COR-L47 (cell line): ENCODE measurements at regions not wholly inside any gene's neighbourhood (a gene's known extent, or its start where the extent isn't known, plus 50 kb on each side); places are given as distances from the start of the nearest gene placed in this dataset.
A peak's percentile ranks its signal among the peaks of the same experiment; 100 is the strongest.

ENCODE experiments used
- DNase-seq: peaks from one replicate; lab custom pipeline; 2025; lab: John Stamatoyannopoulos, UW

DNA sequence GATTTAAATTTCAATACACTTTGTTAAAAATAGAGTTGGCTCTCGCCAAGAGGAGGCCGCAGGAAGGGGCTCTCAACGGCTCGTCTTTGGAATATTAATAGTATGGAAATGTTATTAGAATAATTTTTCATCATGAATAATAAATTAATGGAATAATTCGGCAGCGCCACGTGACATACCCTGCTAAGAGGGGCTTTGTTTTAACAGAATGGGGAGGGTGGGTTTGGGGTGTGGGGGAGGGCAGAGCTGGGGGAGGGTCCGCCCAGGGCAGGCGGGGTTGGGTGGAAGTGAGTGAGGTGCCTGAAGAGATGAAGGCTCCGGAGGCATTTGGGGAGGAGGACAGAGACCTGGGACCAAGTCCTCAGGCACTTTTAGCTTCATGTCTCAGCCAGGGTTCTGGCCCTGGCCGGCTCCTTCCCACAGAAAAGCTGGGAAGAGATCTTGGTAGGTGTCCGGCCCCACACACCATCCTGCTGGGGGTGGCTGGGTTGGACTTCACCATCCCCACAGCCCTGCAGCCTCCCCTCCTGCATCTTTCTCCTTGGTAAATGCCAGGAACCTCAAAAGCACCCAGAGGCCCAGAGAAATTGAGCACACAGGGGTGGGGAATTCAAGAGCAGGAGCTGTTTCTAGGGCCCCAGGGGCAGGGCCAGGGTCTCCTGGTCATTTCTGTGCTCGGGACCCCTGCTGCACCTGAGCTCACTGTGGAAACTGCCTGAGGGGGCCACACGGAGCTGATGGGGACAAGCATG lies 93.6 kb upstream of the BHLHE23 start:
- DNase-seq, result no peak

DNA sequence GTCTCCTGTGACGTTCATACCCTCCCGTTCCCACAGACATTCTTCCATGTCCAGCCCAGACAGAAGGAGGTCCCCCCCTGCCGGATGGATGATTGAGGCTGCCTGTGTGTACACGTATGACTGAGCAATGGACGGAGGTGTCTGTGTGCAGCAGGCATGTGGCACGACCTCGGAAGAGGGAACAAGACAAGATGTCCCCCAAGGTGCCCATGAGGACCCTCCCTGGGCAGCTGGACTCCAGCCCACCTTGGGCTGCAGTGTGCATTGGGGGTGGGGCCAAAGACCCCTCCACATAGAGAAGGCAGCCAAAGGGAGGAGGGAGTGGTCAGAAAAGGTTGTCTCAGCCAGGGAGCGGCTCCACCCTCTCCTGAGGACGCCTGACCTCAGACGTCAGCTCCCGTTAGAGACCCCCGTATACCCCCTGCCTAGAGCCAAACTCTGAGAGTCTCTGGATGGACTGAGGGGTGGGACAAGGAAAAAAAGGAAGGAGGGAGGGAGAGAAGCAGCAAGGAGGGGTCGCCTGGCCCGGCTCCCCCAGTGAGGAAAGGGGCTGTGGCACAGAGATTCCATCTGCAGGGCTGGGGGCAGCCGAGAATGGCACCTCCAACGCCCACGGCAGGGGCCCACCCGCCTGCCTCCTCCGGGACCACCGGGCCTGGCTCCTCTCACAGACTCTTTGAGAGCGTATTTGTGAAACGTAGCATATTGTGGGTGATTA lies 92.9 kb upstream of the BHLHE23 start:
- no peak for DNase-seq

DNA sequence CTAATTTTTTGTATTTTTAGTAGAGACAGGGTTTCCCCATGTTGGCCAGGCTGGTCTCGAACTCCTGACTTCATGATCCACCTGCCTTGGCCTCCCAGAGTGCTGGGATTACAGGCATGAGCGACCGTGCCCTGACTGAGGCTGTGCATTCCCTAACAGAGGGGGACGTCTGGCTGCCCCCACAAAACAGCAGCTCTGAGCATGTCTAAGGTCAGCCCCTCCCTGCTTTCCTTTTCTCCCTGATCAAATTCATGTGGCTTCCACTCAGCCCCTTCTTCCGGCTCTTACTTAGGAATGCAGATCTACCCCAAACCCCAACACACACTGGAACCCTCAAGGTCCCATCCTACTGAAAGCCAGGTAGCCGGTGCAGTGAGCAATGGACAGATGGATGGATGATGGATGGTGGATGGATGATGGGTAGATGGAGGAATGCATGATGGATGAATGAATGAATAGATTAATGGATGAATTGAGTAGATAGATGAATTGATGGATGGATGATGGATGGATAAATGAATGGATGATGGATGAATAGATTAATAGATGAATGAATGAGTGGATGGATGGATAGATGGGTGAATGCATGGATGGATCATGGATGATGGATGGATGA lies 91.5 kb upstream of the BHLHE23 start:
- DNase-seq, result no peak

DNA sequence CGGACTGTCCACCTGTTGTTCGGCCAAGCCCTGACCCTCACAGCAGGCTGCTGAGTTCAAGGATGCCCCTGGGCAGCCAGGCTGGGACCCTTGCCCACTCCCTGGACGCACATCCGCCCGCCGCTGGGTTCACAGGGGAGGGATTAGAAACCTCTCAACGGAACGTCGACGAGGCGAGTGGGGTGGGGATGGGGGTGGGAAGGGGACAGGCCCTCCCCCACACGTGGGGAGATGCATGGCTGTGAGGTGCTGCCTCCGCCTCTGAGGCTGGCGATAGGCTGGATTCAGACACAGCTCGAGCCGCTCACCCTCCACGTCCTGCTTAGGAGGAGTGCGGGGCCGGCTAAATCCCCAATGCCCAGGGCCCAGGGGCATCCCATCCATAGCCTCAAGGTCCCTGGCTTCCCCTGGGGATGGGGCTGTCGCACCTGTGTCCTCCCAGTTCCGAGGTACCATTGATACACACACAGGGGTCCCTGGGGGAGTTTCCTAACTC lies 90.6 kb upstream of the BHLHE23 start:
- DNase-seq, result no peak

DNA sequence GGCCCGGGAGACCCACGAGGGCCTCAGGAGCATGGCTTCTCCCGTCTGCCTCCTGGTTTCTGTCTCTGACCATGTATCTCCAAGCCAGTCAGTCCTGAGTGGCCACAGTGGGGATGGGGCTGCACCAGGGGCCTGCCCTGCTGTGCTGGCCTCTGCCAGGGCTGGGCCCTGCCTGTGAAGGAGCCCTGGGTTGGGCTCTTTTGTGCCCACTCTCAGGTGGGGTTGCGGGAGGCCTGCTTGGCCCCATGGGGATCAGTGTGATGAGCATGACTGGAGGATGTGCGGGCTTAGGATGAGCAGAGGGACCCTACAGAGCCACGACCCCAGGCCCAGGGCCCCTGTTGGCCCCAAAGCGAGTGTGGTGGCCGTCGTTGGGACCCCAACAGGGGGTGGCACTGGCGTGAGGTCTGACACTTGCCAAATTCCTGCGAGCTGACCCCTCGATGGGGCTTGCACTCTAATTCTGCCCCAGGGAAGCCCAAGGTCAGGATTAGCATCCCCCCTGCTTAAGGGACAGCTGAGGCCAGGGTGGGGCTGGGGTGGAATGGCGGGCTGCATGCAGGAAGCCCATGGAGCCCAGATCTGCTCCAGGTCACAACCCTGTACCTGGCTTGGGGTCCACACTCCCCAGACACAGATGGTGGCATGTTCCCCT lies 90.0 kb upstream of the BHLHE23 start:
- DNase-seq, result no peak

DNA sequence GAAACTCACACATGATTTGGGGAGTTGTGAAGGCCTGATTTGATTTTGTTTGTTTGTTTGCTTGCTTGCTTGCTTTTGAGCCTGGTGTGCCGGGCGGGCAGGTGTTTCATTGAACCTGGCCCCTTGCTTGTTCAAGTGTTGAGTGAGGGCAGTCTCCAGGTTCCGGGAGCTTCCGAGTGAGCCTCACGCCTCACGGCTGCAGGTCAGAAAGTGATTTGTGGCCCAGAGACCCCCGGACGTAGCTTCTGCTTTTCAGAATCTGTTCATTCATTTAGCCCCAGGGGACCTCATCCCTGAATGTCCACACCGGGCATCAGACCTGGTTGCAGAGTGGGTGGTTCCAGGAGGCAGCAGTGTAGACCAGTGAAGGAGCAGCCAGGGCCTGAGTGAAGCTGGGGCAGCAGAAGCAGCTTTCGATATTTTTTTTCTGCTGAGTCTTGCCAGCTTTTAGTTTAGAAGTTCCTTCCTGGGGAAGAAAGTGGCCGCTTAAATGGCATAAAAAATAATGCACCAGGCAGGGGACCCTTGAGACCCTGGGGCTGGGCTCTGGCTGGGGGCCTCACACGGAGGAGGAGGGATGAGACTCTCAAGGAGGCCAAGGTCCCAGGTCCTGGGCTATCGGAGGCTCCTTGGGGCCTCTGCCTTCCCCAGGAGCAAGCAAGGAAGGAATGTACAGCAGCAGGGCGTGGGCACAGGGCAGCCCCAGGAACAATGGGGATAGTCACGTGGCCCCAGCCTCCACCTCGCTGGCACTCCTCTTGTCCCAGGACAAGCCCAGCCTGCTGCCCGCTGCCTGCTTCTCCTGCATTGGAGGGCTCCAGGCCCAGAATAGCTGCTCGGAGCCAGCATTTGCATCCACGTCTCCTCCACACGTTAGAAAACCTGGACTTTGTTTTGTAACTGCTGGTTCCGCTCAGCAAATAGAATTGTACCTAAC lies 89.2 kb upstream of the BHLHE23 start:
- no peak for DNase-seq

DNA sequence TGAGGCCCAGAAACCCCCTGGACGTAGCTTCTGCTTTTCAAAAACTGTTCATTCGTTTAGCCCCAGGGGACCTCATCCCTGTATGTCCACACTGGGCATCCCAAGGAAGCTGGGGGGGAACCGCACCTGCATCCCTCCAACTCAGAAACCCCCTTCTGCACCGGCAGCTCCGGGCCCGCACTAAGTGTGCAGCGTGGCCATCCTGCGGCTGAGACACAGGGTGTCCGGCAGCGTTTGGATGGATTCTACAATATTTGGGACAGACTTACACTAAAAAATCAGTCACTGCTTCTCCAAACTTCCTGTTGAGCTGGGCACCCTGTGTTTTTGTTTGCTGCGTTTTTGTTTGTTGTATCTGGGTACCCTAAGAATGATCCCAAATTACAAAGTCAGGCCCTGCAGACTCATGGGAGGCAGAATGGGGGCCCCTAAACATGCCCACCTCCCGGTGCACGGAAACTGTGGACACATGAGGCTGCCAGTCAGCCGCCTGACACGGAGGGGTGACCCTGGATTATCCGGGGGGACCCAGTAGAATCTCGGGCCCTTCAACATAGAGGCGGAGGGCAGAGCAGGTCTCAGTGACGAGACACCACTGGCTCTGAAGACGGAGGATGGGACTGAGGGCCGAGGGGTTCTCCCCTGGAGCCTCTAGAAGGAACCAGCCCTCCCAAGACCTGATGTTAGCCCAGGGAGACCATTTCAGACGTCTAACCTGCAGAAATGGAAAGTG lies 88.2 kb upstream of the BHLHE23 start:
- DNase-seq, result no peak

DNA sequence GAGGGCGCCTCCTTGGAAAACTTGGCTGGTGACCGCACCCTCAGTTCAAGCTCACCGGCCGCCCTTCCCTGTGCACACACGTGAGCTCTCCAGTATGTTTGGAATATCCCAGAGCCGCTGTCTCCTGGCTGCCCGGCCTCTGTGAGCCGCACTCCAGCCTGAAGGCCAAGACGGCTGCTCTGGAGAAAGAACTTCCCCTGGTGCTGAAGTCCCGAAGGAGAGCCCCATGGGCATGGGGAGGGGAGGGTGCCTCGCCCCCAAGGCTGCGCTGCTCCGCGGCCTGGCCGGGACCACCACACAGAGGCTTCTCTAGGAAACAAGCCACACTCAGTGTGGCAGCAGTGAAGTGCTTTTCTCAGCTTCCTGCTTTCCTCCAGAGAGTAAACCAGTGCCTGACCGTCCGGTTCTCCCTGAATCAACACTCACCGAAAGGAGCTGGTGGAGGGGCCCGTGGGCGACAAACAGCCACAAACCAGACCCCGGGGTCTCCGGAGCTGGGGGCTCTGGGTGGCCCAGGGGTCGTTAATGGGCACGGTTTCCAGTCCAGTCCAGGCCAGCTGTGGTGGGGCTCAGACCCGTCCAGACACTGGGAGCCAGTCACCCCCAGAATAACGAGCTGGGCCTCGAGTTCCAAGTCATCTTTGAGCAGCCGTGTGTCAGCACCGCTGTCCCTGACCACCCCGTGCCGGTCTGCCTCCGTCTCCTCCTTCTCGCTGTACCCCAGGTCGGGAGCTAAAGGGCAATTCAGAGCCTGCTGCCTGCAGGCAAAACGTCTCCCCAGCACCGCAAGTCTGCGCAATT lies 87.4 kb upstream of the BHLHE23 start:
- no peak for DNase-seq

DNA sequence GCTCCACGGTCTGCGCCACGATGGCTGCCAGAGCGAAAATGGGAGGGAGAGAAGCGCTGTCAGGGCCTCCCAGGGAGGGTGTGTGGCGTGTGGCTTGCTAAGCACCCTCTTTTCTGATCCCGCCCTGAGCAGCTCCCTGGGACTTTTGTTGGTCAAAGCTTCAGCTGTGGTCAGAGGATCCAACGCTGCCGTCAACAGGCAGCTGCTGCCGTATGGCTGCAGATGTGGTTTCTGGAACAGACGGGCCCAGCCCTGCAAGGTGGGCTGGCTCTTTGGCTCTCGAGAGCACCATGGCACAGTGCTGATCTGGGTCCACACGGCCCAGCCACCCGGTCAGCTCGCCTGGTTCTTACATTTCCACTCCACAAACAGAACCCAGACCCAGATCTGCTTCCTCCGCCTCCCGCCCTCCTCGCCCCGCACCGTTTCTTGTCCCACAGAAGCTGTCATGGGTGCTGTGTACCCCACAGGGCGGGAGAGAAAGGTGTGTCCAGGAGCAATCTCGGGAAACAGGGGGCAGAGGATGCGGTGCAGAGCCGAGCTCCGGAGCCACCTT lies 86.0 kb upstream of the BHLHE23 start:
- no peak for DNase-seq

DNA sequence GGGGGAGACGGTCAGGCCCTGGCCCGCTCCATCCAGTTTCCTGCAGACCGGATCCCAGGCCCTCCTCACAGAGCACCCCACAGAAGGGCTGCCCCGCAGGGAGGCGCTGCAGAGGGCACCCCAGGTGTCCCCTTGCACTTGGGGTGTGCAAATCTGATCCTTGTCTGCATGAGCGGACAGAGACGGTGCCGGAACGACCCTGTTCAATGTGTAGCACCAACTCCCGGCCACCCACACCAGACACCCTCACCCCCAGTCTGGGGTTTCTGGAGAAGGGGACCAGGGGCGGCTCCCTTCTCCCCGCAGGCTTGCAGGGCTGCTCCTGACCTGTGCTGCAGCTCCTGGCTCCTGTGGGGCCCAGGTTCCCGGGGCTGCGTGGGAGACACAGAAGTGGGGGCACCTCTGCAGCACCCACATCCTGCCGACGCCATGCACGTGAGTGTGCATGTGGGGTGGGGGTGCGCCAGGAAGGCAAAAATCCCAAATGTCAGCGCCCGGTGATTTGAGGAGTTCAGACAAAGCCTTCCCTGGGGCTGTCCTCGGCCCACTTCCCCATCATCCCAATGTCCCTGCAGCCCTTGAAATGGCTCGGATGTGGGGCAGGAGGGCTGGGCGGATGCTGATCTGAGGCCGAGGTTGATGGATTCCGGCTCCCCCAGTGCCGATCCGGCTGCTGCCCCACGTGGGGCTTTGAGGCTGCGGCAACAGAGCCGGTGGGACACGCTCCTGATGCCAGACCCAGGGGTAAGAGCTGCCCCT lies 85.3 kb upstream of the BHLHE23 start:
- DNase-seq, result no peak

DNA sequence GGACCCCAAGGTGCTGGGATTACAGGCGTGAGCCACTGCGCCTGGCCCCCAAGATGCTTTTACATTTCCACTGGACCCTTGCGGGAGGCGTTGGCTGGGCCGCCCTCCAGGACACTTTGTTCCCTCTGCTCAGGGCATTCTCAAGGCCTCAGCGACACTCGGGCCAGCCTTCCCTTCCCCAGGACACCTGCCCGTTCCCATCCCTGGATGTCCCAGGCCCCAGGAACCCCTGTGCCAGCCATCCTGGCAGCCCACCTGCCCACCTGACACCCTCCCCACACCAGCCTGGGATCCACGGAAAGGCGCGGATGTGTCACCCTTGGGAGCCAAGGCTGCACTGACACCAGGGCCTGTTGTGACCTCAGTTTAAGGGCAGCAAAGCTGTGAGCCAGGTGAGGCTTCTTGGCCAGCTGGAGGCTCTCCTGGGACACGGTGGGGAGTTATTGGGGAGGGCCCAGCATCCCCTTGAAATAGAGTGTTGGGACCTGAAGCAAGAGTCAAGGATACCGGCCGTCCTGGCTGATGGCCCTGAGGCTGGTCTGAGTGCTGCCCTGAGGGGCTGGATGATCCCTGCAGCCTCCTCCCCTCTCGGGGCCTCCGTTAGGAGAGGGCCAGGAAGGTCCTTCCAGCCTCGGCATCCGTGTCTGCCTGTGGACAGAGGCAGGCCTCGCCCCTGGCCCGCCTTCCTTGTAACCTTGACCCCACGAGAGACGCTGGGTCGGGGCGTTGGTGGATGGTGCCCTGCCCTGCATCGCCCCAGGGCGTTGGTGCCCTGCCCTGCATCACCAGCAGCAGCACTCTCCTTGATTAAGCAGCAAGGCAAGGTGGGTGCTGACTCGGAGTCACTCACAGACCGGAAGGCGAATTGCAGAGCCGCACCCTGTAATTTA lies 84.2 kb upstream of the BHLHE23 start:
- peak; percentile 40 for DNase-seq

DNA sequence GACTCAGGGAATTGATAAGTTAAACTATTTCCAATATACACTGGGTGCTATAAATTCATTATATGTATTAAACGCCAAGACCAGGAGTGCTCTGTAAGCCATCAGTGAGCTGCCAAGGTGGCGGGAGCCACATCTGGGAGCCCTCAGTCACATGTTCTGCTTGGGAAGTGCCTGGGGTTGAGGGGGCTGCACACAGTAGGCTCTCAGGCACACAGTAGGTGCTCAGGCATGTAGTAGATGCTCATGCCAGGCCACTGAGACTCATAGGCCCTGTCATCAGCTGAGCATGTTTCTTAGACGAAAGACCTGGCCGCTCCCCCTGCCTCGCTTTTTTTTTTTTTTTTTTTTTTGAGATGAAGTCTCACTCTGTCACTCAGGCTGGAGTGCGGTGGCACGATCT lies 83.3 kb upstream of the BHLHE23 start:
- no peak for DNase-seq

DNA sequence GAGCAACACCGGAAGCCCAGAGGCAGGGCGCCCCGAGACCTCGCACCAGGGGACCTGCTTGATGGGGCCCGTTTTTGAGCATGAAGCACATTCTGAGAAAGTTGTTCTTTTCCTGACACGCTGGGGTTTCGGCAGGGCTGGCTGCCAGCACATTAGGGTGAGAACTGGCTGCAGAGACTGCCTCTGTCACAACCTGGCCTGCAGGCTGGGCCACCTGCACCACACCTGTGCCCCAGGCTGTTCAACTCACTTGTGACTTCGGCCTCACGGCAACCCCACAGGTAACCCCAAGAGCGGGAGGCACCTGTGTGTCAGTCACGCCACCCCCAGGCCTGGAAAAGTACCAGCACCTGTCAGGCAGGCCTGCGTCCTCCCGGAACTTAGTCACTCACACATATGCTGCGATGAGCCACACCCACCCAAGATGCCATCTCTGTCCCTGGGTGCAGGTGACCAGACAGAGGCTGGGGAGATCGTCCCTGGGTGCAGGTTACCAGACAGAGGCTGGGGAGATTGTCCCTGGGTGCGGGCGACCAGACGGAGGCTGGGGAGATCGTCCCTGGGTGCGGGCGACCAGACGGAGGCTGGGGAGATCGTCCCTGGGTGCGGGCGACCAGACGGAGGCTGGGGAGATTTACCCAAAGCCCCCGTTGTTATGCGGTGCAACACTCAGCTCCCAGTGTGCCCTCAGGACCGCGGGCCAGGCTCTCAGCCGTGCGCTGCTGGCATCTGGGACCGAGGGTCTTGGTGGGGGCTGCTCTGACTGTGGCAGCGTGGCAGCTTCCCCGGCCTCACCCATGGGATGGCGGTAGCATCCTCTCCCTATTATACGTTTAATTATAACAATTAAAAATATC lies 82.5 kb upstream of the BHLHE23 start:
- DNase-seq, result peak; percentile 77

DNA sequence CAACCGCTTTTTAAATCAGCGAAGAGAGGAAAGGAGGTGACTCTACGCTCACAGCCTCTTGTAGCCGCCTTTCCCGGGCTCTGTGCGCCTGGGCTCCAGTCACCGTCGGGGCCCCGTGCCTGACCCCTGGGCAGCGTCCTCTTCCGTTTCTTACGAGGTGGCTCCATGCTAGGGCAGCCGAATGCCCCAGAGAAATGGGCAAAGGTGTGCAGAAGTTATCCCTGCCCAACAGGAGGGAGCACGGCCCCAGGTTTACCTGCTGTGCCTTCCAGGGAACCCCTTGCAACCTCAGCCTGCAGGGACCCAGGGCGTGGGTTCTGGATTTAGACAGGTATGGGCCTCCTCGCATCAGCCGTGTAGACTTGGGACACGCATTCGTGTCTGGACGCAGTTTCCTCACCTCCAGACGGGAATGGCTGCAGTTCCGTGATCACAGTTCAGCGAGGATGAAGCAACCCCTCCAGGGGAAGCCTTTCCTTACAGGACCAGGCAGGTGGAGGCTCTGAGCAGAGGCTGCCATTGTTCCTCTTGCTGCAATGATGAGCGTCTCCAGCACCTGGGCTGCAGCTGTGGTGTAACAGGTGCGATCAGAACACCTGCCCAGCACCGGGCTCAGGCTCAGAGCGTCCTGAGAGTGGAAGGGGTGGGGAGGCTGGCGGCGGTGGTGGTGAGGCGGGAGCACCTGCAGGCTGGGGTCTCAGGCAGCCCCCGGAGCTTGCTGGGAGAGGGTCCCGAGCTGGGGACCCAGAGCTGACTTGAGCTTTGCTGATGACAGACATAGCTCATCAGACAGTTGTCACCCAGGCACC lies 81.3 kb upstream of the BHLHE23 start:
- DNase-seq, result peak; percentile 84

DNA sequence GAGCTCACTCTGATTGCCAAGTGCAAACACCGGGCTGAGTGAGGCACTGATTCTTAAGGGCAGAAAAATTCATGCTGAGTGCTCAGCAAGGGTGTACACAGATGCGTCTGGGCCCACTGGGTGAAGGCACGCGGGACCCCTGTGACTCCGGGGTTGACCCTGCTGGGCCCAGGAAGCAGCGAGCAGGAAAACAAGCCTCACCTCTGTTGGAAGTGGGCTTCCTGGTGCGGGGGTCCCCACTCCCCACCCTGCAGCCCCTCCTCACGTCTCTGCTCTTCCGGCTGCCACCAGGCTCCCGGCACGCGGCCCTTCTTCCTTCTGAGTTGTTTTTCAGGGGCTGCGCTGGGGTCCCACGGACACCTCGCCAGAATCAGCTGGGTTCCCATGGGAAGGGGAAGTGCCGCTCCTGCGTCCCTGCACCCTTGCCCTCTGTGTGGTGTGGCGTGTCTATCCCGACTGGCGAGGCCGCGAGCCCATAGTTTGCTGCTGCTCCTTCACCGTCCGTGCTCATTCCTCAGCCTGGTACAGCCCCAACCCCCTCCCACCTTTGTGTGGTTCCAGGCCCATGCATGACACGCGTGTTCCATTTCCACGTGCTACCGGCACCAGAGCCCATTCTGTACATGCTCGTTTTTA lies 80.6 kb upstream of the BHLHE23 start:
- DNase-seq, result no peak
